ENCODE measurements at regions not wholly inside any gene's neighbourhood (a gene's known extent, or its start where the extent isn't known, plus 50 kb on each side); places are given as distances from the start of the nearest gene placed in this dataset.
"Not testable (repeated sequence)": the region's sequence is repeated elsewhere in the genome, so short reads cannot be mapped to it uniquely, and the experiment has no call there.

DNA sequence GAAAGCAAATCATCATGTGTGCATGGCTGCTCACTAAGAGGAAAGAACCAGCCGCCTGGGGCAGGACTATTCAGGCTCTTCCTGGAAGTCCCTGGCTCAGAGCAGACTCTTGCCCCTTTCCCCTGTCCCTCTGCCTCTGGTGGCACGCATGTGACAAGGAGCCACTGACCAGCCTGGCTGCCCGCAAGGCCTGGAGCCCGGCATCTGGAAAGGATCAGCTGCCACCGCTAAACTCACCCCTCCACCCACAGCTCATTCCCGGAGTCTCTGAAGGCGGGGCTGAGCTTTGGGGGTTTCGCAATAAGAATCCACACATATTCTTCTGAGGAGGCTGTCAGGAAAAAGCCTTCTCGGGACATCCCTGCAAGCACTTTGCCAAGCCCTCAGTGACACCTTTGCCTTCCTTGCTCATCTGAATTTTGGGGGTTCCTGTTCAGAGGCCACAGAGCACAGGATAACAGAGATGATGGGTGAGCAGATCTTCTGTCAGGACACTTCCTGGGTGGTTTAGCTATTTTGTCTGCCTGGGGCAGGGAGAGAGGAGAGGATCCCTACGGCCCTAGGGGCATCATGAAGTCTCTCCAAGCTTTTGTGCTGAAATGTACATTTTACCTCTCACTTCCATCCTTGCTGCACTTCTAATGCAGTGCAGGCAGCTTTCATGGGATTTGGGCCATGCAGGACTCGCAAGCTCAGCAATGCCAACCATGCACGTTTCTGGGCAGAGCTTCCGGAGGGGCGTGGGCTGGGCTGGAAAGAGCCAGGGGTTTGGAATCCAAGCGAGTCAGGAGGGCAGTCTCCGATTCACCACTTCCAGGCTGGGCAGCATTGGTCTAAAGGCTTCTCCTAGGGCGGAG, 124.8 kb upstream of the MAP1LC3B2 start:
- no peak for DNase-seq

DNA sequence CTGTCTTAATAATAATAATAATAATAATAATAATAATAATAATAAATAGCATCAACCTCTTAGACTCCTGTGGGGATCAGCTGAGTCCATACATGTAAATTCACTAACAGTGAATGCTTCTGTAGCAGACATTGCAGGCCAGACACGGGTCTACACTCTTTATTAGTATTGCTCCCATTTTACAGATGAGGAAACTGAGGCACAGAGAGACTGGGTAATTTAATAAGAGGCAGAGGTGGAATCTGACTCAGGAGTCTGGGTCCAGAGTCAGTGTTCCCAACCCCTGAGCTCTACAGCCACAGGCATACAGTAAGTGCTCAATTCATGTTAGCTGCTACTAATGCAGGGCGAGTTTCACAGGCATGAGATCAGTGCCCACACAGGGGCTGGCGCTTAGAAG, 123.2 kb upstream of the MAP1LC3B2 start:
- no peak for DNase-seq

DNA sequence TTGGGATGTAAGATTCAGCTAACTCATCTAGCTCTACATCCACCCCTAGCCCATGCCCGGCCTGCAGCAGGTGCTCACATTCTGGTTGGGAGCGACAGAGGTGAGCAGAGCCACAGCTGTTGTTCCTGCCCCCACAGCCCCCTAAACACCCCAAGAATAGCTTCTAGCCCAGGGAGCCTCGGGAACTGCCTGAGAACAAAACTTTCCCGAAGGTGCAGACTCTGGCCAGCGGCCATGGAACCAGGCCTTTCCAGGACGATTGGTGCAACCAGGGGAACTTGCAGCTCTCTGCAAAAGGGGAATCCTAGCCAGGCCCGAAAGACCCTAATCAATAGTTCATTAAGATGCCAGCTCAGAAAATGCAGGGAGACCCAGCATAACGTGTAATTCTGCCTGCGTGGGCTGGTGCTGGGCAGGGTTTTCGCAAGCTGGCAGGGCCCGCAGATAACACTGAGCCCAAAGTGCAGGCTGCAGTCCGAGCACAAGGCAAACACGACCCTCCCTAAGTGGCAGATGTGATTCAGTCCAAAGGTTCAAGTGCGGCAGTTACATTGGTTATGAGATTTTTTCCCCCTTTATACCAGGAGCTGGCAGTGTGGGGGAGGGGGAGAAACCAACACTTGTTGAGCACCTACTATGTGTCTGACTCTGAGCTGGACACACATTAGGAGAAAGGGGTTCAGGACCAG, 122.5 kb upstream of the MAP1LC3B2 start:
- DNase-seq, result no peak

DNA sequence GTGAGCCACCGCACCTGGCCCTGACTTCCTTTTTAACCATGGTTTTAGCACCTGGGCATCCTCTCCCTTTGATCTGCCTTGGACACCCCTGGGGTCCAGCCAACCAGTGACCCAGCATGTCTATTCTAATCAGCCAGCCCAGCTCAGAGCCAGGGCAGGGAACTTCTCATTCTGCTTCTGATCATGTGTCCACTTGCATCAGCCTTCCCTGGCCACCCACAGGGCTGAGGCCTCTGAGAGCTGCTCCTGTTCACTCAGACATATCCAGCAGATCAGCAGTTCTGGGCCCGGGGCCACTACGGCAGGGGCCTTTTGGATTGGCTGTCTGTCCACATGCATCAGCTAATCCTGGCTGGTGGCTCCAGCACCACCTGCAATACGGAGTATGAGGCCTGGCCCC, 117.9 kb upstream of the MAP1LC3B2 start:
- no peak for DNase-seq

DNA sequence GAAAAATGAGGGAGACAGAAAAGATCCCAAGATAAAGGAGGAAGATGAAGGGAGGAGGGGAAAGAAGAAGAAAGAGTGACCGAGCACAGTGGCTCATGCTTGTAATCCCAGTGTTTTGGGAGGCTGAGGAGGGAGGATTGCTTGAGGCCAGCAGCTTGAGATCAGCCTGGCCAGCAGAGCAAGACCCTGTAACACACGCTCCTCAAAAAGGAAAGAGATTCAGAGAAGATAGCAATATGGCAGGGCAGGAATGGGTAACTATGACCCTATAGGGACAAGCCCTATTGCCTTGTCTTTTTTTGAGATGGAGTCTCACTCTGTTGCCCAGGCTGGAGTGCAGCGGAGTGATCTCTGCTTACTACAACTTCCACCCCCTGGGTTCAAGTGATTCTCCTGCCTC, 116.9 kb upstream of the MAP1LC3B2 start:
- DNase-seq, result no peak

DNA sequence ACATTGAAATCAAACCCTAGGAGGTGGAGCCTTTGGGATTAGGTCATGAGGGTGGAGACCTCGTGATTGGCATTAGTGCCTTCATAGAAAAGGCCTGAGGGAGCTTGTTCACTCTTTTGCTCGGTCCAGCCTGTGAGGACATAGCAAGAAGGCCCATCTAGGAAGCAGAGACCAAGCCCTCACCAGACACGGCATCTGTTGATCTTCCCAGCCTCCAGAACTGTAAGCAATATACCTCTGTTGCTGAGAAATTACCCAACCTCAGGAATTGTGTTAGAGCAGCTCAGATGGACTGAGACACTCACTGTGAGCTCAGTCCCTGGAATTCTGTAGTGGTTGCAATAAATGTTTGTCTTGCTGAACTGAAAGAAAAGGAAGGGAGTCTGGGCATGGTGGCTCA, 116.2 kb upstream of the MAP1LC3B2 start:
- no peak for DNase-seq

DNA sequence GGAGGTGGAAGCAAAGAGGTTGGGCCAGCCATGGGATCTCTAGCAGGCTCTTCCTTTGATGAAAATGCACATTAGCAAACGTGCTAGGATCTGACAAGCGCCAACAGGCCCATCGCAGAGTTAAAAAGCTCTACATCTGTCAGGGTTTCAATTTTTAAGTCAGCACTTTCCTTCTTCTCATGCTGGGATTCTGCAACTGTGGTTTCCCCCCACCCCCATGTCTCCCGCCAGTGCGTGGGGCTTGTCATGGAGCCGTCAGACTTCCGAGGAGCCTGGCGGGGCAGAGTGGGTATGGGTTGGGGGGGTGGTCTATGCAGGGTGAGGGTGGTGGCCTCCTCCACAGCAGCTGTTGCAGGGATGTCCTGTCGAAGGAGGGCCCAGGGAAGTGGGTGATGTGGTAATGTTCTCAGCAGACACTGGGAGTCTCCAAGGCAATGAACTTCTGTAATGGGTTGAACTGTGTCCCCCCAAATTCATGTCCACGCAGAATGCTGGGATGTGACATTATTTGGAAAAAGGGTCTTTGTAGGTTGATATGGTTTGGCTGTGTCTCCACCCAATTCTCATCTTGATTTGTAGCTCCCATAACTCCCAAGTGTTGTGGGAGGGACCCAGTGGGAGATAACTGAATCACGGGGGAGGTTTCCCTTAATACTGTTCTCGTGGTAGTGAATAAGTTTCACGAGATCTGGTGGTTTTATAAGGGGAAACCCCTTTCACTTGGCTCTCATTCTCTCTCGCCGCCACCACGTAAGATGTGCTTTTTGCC, 115.2 kb upstream of the MAP1LC3B2 start:
- DNase-seq, result no peak

DNA sequence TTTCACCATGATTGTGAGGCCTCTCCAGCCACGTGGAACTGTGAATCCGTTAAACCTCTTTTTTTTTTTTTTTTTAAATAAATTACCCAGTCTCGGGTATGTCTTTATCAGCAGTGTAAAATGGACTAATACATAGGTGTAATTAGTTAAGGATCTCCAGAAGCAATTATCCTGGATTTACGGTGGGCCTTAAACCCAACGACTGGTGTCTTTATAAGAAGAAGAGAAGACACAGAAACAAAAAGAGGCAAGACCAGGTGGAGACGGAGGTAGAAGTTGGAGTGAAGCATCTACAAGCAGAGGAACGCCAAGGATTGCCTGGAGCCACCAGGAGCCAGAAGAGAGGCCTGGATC, 114.6 kb upstream of the MAP1LC3B2 start:
- DNase-seq, result no peak

DNA sequence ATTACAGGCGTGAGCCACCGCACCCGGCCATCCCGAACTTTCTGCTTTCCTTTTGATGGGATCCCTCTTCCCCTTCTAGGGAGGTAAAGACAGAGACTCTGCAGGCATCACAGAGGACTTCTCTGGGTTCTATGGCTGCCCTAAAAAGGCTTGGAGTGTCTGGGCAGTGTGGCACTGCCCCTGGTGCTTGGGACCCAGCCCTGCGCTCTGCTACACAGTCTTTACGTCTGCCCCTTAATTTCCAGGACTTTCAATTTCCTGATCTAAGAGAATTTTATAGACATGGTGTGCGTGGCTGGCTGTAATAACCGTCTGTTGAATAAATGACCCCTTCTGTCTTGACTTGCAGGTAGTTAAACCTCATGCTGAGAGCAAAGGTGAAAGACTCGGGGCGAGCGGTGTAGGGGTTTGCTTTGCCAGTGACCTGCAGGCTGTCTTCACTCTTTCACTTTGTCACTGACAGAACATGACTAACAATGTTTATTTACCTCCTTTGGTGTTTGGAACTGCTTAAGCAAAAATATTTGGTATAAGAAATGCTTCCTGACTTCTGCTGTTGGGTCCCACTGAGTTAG, 110.9 kb upstream of the MAP1LC3B2 start:
- no peak for DNase-seq

DNA sequence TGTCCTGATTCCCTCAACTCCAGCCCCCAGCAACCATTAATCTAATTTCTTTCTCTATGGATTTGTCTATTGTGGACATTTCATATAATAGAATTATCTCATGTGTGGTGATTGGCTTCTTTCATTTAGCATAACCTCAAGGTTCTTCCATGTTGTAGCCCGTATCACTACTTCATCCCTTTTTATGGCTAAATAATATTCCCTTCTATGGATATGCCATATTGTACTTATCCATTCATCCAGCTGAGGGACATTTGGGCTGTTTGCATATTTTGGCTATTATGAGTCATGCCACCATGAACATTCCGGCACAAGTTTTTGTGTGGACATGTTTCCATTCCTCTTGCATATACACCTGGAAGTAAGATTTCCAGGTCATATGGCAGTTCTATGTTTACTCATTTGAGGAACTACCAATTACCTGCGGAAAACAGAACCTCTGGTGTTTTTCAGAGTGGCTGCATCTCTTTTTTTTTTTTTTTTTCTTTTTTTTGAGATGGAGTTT, 108.7 kb upstream of the MAP1LC3B2 start:
- DNase-seq, result no peak

DNA sequence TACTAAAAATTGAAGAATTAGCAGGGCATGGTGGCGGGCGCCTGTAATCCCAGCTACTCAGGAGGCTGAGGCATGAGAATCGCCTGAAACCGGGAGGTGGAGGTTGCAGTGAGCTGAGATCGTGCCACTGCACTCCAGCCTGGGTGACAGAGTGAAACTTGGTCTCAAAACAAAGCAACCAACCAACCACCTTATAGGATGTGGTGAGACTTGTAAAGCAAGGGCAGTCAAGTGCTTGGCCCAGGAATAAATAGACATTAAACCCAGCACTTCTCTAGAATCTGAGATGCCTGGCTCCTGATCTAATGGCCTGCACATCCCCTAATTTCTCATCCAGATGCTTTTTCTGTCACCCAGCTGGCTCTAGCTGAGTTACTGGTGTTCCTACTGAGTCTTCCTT, 106.2 kb upstream of the MAP1LC3B2 start:
- not testable (repeated sequence) for DNase-seq

DNA sequence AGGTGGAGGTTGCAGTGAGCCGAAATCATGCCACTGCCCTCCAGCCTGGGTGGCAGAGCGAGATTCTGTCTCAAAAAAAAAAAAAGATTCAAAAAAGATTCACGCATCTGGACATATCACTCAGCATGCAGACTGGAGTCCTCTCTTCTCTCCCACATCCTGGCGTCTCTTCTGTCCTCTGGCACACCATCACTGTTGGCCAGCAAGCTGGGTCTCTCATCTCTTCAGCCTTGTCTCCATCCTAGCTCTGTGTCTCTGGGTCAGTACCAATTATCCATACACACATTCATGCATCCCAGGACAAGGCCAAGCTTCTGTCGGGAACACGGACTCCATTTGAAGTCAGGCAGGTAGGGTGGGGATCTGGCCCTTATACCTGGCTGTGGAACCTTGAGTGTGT, 105.5 kb upstream of the MAP1LC3B2 start:
- DNase-seq, result no peak

DNA sequence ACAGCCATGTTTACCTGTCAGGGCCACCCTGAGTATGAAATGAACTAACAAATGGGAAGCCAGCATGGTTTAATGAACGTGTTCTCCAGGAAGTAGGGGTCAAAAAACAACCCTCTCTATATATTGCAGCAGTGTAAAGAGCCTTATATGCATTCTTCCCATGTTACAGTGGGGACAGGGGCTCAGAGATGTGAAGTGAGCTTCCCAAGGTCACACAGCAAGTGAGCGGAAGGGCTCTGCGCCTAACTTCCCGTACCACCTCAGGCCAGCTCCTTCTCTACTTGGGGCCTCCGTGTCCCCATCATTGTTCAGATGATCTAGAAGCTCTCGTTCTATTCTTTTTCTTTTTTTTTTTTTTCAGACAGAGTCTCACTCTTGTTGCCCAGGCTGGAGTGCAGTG, 105.1 kb upstream of the MAP1LC3B2 start:
- DNase-seq, result no peak

DNA sequence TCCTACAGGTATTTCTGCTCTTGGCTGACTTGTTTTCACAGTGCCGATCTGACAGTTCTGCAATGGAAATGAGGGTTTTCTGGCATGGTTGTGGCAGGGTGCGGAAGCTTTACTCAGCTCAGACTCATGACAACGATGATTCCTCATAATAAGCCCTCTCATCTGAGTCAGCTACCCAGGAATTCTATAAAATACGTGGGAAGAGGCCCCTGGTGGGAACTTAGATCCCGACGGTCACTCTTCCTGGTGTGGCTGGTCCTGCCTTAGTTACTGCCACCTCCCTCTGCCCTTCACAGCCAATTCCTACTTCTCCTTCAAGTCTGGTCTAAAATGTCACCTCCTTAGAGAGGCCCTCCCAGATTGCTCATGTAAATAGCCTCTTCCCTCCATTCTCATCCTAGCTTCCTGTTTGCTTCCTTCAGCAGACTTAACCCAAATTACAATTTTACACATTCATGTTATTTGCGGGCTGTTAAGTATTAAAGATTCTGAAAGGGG, 104.2 kb upstream of the MAP1LC3B2 start:
- DNase-seq, result no peak

DNA sequence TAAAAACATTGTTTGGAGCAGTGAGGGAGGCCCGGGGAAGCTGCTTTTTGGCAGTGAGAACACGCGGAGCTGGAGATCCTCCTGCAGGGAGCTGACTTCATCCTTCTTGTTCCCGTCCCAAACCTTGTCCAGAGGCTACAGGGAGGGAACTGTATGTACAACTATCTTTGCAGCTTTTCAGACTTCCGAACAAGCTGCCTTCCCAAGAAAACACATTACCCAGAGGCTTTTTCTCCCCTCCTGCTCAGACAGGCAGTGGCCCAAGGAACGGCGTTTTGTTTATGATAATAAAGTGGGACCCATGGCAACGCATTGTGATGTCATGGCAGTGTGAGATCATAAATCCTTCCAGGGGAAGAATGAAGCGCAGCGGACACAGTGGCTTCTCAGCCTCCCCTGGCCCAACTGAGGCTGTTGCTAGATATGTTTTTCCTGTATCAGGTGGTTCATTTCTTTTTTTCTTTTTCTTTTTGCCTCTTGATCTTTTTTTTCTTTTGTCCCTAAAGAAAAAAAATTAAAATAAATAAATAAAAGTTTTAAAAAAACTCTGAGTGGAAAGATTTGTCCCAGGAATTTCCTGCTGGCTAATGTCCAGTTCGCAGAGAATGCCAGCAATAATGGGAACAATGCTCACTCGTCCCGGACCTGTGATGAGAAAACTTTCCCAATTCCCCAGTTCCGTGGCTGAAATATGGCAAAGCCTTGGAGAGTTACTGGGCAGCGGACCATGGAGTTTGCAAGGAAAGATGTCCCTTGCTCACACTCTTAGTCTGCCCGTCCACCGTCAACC, 103.4 kb upstream of the MAP1LC3B2 start:
- no peak for DNase-seq

DNA sequence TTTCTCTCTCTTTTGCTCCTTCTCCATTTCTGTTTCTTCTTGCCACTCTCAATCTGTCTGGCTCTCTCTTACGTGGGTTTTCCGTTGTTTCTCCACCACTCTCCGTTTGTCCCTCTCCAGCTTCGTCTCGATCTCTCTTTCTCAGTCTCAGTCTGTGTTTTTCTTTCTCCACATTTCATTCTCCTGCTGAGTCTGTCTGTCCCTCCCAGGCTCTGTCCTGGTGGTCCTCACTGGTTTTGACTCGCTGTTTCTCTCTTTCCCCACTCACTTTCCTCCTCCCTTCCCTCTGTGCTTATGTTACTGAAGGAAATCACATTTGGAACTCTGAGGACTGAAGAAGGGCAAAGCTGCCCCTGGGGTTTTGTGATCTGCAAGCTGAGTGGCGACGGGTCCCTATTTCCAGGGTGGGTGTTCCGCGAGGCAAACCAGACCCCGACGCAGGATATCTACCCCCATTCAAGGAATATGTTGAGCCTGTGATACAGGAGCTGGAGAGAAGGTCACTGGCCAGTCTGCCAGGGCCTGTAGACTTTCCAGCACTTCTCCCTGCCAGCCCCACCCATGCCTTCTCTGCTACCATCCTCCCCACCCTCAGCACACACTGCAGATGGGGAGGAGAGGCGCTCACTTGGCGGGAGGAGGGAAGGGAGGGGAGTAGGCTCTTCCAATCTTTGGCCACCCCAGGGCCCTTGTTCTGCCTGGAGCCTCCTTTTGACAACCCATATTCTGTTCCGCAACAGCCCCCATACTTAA, 102.7 kb upstream of the MAP1LC3B2 start:
- DNase-seq, result no peak

DNA sequence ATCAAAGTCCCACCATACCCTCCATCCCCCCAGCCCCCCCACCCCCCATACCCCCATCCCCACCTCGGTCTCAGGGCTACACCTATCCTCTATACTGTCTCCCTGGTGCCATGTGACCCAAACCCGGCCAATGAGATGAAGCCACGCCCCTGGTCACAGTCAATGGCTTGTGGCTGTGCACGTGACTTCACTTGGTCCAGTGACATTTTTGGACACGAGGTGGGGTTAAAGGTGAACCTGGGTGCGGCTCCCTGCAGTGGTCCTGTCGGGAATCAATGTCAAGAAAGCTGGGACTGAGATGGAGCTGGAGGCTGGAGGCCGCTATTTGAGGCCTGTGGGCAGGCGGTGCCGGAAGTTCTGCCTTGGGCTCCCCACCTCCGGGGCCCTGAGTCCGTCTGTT, 100.7 kb upstream of the MAP1LC3B2 start:
- DNase-seq, result no peak

DNA sequence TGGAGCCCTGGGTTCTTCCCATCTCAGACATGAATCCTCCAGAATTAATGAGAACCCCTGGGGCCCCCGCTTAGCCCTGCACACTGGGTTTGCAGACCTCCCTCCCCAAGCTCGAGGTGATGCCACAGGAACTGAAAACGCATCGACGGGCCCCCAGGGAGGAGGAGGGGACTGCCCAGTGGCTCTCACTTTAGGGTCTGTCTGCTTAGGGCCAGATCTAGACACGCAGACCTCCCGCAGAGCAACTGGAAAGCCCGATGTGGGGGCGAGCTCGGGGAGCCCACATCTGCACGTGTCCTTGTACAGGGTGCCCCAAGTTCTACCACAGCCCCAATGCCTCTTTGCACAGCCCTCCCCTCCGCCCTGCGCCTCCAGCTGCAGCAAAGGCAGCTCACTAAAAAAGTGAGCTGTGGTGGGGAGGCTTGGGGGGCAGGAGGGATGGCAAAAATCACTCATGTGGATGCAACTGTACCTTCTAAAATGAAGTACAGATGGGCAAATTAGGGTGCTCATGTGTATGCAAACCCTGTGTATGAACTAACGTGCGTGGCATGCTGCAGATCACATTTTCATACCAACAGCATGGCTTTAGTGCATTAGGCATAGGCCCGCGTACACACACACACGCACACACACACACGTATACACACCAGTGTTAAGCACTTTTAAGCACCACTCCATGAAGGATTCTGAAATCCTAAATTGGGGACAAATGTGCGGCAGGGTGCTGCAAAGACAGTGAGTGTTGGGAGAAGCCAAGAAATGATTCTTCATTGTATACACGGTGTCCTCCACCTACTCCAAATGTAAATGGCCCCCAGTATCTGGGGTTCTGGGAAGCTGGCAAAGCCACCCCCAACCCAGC, 99.9 kb upstream of the MAP1LC3B2 start:
- no peak for DNase-seq

DNA sequence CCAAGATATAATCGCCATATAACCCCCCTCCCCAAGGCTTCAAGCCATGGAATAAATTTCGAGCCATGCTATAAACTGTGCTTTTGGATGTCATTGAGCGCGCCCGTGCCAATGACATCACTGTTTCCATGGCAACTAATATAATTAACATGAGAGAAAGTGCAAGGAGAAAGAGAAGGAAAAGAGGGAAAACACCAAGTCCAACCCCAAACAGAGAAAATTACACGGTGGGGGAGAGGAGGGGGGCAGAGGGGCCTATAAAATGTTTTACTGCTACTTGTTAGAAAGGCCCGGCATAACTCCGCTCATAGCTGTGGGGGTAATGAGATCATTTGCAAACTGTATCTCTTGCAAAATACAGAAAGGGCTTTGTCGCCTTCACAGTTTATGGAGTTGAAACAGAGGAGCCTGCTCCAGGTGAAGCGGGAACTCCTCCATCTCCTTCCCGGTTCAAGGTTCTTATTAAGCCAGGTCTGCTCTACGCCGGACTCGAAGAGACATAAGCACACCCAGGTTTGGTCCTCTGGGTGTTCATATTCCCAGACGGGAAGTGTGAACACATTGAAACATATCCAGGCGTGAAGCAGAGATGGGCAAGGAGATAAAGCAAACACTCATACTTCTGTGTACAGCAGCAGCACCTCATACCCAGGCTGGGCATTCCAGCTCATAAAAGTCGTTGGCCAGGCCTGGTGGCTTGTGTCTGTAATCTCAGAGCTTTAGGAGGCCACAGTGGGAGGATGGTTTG, 99.1 kb upstream of the MAP1LC3B2 start:
- DNase-seq, result no peak

DNA sequence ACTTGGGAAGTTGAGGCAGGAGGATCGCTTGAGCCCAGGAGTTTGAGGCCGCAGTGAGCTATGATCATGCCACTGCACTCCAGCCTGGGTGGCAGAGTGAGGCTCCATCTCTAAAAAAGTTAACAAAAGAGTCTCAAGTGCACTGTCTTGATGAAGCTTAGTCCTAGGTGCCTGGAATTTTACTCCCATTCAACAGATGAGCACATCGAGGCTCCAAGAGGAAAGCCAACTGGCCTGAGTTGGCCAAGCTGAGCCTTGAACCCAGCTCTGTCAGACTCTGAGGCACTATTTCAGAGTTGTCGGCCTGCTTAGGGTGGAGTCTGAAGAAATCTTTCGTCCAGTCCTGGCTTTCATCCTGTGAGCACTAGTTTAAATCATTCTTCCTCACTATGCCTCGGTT, 98.1 kb upstream of the MAP1LC3B2 start:
- no peak for DNase-seq

Measured in activated CD4-positive, alpha-beta T cell treated with anti-CD3 and anti-CD28 coated beads, Interleukin-2, amount 50 U/mL, for 4 hours (primary cell).